Neural progenitor cell (in vitro differentiated cells): ENCODE measurements at regions not wholly inside any gene's neighbourhood (a gene's known extent, or its start where the extent isn't known, plus 50 kb on each side); places are given as distances from the start of the nearest gene placed in this dataset.
A peak's percentile ranks its signal among the peaks of the same experiment; 100 is the strongest.
"Not testable (repeated sequence)": the region's sequence is repeated elsewhere in the genome, so short reads cannot be mapped to it uniquely, and the experiment has no call there.

Source experiments
- DNase-seq: peaks from one replicate; pipeline ENCODE4 v3.0.0-alpha.2; 2016; ENCODE audit warnings: low spot score
- H2AFZ ChIP-seq: fragments of 200-600 bp; sonication (generic); replicated peaks from 2 replicates; pipeline ENCODE4 v1.6.1; 2016; ENCODE audit warnings: antibody characterized with exemption
- H3F3A ChIP-seq: fragments of 200-600 bp; sonication (generic); 2 replicates; pipeline ENCODE4 v1.6.1; 2016; ENCODE audit warnings: antibody characterized with exemption, low read depth
- H3K27ac ChIP-seq: fragments of 200-600 bp; sonication (generic); 2 replicates; pipeline ENCODE4 v1.5.1; 2016; ENCODE audit warnings: mild to moderate bottlenecking
- H3K27me3 ChIP-seq: fragments of 200-600 bp; sonication (generic); 2 replicates; pipeline ENCODE4 v1.6.1; 2016; ENCODE audit warnings: mild to moderate bottlenecking, moderate library complexity
- H3K36me3 ChIP-seq: fragments of 200-600 bp; sonication (generic); 2 replicates; pipeline ENCODE4 v1.5.1; 2016
- H3K4me1 ChIP-seq: fragments of 200-600 bp; sonication (generic); 2 replicates; pipeline ENCODE4 v1.6.1; 2016; ENCODE audit warnings: mixed run types
- H3K4me2 ChIP-seq: fragments of 200-600 bp; sonication (generic); 2 replicates; pipeline ENCODE4 v1.6.1; 2016
- H3K4me3 ChIP-seq: fragments of 200-600 bp; sonication (generic); 2 replicates; pipeline ENCODE4 v1.5.1; 2016
- H3K79me2 ChIP-seq: fragments of 200-600 bp; sonication (generic); 2 replicates; pipeline ENCODE4 v1.6.1; 2016; ENCODE audit warnings: low read depth
- H3K9ac ChIP-seq: fragments of 200-600 bp; sonication (generic); 2 replicates; pipeline ENCODE4 v1.6.1; 2016
- H3K9me3 ChIP-seq: fragments of 200-600 bp; sonication (generic); 2 replicates; pipeline ENCODE4 v1.5.1; 2016; ENCODE audit warnings: low read depth
- H4K20me1 ChIP-seq: fragments of 200-600 bp; sonication (generic); 2 replicates; pipeline ENCODE4 v1.6.1; 2016; ENCODE audit warnings: low read depth
- H3K27ac Mint-ChIP-seq: 3 replicates; pipeline ENCODE4 v1.8.0; 2021; ENCODE audit warnings: mixed read lengths
- H3K27me3 Mint-ChIP-seq: 2 replicates; pipeline ENCODE4 v1.8.0; 2022; ENCODE audit warnings: low read depth, mild to moderate bottlenecking, inconsistent platforms, moderate library complexity, mixed read lengths; ENCODE audit not compliant: insufficient read depth
- H3K36me3 Mint-ChIP-seq: 3 replicates; pipeline ENCODE4 v1.8.0; 2021; ENCODE audit warnings: mixed read lengths
- H3K4me1 Mint-ChIP-seq: 3 replicates; pipeline ENCODE4 v1.8.0; 2021; ENCODE audit warnings: mixed read lengths
- H3K4me3 Mint-ChIP-seq: 3 replicates; pipeline ENCODE4 v1.8.0; 2021; ENCODE audit warnings: mild to moderate bottlenecking, moderate library complexity, mixed read lengths
- H3K9me3 Mint-ChIP-seq: 3 replicates; pipeline ENCODE4 v1.8.0; 2020; ENCODE audit warnings: mixed read lengths
- CTCF ChIP-seq: fragments of 200-600 bp; sonication (generic); IDR thresholded peaks from 2 replicates; pipeline ENCODE4 v1.5.1; 2017; ENCODE audit warnings: antibody characterized with exemption, mild to moderate bottlenecking
- EZH2 ChIP-seq: fragments of 200-600 bp; sonication (generic); IDR thresholded peaks from 2 replicates; pipeline ENCODE4 v1.6.1; 2017; ENCODE audit warnings: antibody characterized with exemption, mild to moderate bottlenecking, moderate library complexity
- EZH2phosphoT487 ChIP-seq: fragments of 200-600 bp; sonication (generic); IDR thresholded peaks from 2 replicates; pipeline ENCODE4 v1.6.1; 2017; ENCODE audit warnings: antibody characterized with exemption

GRCh38 chr3:19825193-19825592 lies 108.8 kb downstream of the EFHB start:
- Histone ChIP-seq H3K36me3 (no peaks in the 10 kb centered on the region), H3K4me1 (no peaks in the 10 kb centered on the region), H3K9ac (no peak overlapping the region), H3K4me2 (no peak overlapping the region), H2AFZ (peak overlapping the region; percentile 3), H3K27ac (no peak overlapping the region), H3K27me3 (no peaks in the 10 kb centered on the region), H3F3A (no peaks in the 10 kb centered on the region), H3K4me3 (no peak overlapping the region), H3K9me3 (no peaks in the 10 kb centered on the region), H4K20me1 (no peaks in the 10 kb centered on the region), H3K79me2 (no peaks in the 10 kb centered on the region)
- no peak for DNase-seq
- Mint-ChIP-seq H3K27me3 (no peaks in the 10 kb centered on the region), H3K36me3 (no peaks in the 10 kb centered on the region), H3K9me3 (peaks cover 9% of the 10 kb centered on the region), H3K27ac (no peak overlapping the region), H3K4me1 (no peaks in the 10 kb centered on the region), H3K4me3 (no peak overlapping the region)
- TF ChIP-seq EZH2 (no peak), CTCF (no peak), EZH2phosphoT487 (no peak)

GRCh38 chr3:19822805-19823204 lies 111.2 kb downstream of the EFHB start:
- Mint-ChIP-seq H3K4me3 (no peak overlapping the region), H3K36me3 (no peaks in the 10 kb centered on the region), H3K9me3 (peaks cover 9% of the 10 kb centered on the region), H3K27ac (no peak overlapping the region), H3K27me3 (no peaks in the 10 kb centered on the region), H3K4me1 (no peaks in the 10 kb centered on the region)
- H3K79me2 ChIP-seq: no peaks in the 10 kb centered on the region
- no peak overlapping the region for H2AFZ ChIP-seq
- no peak overlapping the region for H3K9ac ChIP-seq
- no peak overlapping the region for H3K4me3 ChIP-seq
- no peaks in the 10 kb centered on the region for H3K36me3 ChIP-seq
- no peaks in the 10 kb centered on the region for H3K27me3 ChIP-seq
- H3K9me3 ChIP-seq: no peaks in the 10 kb centered on the region
- no peak overlapping the region for H3K4me2 ChIP-seq
- no peaks in the 10 kb centered on the region for H4K20me1 ChIP-seq
- no peak for DNase-seq
- no peak for TF ChIP-seq EZH2phosphoT487
- no peak for TF ChIP-seq EZH2
- no peak for TF ChIP-seq CTCF
- no peak overlapping the region for H3K27ac ChIP-seq
- H3K4me1 ChIP-seq: no peaks in the 10 kb centered on the region
- H3F3A ChIP-seq: no peaks in the 10 kb centered on the region

GRCh38 chr3:19816631-19817030 lies 117.4 kb downstream of the EFHB start:
- Histone ChIP-seq H3K9ac (no peak overlapping the region), H3F3A (no peaks in the 10 kb centered on the region), H3K9me3 (no peaks in the 10 kb centered on the region), H3K27me3 (no peaks in the 10 kb centered on the region), H3K79me2 (no peaks in the 10 kb centered on the region), H3K4me2 (no peak overlapping the region), H3K4me3 (no peak overlapping the region), H2AFZ (no peak overlapping the region), H3K4me1 (no peaks in the 10 kb centered on the region), H3K27ac (no peak overlapping the region), H4K20me1 (no peaks in the 10 kb centered on the region), H3K36me3 (no peaks in the 10 kb centered on the region)
- no peaks in the 10 kb centered on the region for H3K9me3 Mint-ChIP-seq
- TF ChIP-seq EZH2: no peak
- no peaks in the 10 kb centered on the region for H3K4me1 Mint-ChIP-seq
- no peak overlapping the region for H3K27ac Mint-ChIP-seq
- no peaks in the 10 kb centered on the region for H3K27me3 Mint-ChIP-seq
- H3K4me3 Mint-ChIP-seq: no peak overlapping the region
- no peak for DNase-seq
- H3K36me3 Mint-ChIP-seq: no peaks in the 10 kb centered on the region

GRCh38 chr3:19815805-19816204 lies 118.2 kb downstream of the EFHB start:
- Mint-ChIP-seq H3K27me3 (no peaks in the 10 kb centered on the region), H3K4me3 (no peak overlapping the region), H3K36me3 (no peaks in the 10 kb centered on the region), H3K27ac (no peak overlapping the region), H3K9me3 (no peaks in the 10 kb centered on the region), H3K4me1 (no peaks in the 10 kb centered on the region)
- no peak overlapping the region for H3K27ac ChIP-seq
- no peaks in the 10 kb centered on the region for H3K36me3 ChIP-seq
- H3K4me1 ChIP-seq: no peaks in the 10 kb centered on the region
- no peak overlapping the region for H3K4me3 ChIP-seq
- TF ChIP-seq EZH2 (no peak), EZH2phosphoT487 (no peak), CTCF (no peak)
- no peak overlapping the region for H2AFZ ChIP-seq
- no peaks in the 10 kb centered on the region for H3K79me2 ChIP-seq
- no peak overlapping the region for H3K4me2 ChIP-seq
- no peak overlapping the region for H3K9ac ChIP-seq
- no peaks in the 10 kb centered on the region for H3F3A ChIP-seq
- H4K20me1 ChIP-seq: no peaks in the 10 kb centered on the region
- no peaks in the 10 kb centered on the region for H3K9me3 ChIP-seq
- no peaks in the 10 kb centered on the region for H3K27me3 ChIP-seq
- DNase-seq: peak; percentile 23

- not testable (repeated sequence) for H3K27ac ChIP-seq, H3F3A ChIP-seq, H3K9me3 ChIP-seq, H3K79me2 ChIP-seq, H3K4me1 ChIP-seq, H3K4me2 ChIP-seq, H2AFZ ChIP-seq, H3K4me3 Mint-ChIP-seq, H3K4me1 Mint-ChIP-seq, DNase-seq, H3K27me3 Mint-ChIP-seq, H3K9me3 Mint-ChIP-seq, H4K20me1 ChIP-seq, H3K36me3 Mint-ChIP-seq, H3K36me3 ChIP-seq, H3K4me3 ChIP-seq, H3K27me3 ChIP-seq, H3K9ac ChIP-seq, H3K27ac Mint-ChIP-seq
Measured at GRCh38 chr3:19813743-19814142, 120.3 kb downstream of the EFHB start.
